WTC11 (cell line): ENCODE measurements at regions not wholly inside any gene's neighbourhood (a gene's known extent, or its start where the extent isn't known, plus 50 kb on each side); places are given as distances from the start of the nearest gene placed in this dataset.

Experiments
- ESRRA ChIP-seq: sonication (generic); formaldehyde crosslinking; IDR thresholded peaks from 2 replicates; pipeline ENCODE4 v1.8.1; 2022; ENCODE audit warnings: mild to moderate bottlenecking, missing genetic modification reagents, borderline replicate concordance
- ETV6 ChIP-seq: sonication (generic); formaldehyde crosslinking; IDR thresholded peaks from 2 replicates; pipeline ENCODE4 v1.8.1; 2022; ENCODE audit warnings: mild to moderate bottlenecking, missing genetic modification reagents
- JAZF1 ChIP-seq: fragments of 250-450 bp; sonication (Bioruptor Pico); IDR thresholded peaks from 2 replicates; pipeline ENCODE4 v1.9.0; 2021; ENCODE audit warnings: moderate library complexity, mild to moderate bottlenecking, inconsistent platforms
- TF ChIP-seq, protein P1 (sequence below): fragments of 200-600 bp; IDR thresholded peaks from 2 replicates; pipeline ENCODE4 v1.8.0; 2022; ENCODE audit warnings: antibody characterized with exemption

DNA sequence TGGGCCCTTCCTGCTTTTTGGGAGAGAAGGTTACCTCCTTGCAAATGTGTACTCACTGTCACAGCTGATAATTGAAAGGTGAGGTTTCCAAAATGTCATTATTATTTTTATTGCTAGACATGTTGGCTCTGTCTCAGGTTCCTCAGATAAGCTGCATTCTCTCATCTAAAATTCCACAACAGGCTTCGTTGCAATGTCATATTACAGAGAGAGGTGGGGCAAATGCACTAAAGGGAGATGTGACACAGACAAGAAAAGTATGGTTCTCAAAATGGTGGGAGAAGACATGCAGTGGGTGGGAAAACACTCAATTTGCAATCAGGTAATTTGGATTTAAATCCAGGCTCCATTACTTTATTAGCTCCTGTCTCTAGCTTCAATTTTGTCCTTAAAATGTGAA, 256.4 kb upstream of the POU3F2 start:
- TF ChIP-seq JAZF1 (CRISPR knock-in tag) (no peak), ETV6 (CRISPR knock-in tag) (no peak), ESRRA (CRISPR knock-in tag) (no peak)
- TF ChIP-seq, protein P1, sequence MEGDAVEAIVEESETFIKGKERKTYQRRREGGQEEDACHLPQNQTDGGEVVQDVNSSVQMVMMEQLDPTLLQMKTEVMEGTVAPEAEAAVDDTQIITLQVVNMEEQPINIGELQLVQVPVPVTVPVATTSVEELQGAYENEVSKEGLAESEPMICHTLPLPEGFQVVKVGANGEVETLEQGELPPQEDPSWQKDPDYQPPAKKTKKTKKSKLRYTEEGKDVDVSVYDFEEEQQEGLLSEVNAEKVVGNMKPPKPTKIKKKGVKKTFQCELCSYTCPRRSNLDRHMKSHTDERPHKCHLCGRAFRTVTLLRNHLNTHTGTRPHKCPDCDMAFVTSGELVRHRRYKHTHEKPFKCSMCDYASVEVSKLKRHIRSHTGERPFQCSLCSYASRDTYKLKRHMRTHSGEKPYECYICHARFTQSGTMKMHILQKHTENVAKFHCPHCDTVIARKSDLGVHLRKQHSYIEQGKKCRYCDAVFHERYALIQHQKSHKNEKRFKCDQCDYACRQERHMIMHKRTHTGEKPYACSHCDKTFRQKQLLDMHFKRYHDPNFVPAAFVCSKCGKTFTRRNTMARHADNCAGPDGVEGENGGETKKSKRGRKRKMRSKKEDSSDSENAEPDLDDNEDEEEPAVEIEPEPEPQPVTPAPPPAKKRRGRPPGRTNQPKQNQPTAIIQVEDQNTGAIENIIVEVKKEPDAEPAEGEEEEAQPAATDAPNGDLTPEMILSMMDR, result no peak
